Panc1 (cell line): ENCODE measurements at regions not wholly inside any gene's neighbourhood (a gene's known extent, or its start where the extent isn't known, plus 50 kb on each side); places are given as distances from the start of the nearest gene placed in this dataset.

ENCODE experiments used
- POLR2AphosphoS5 ChIP-seq: IDR thresholded peaks from 2 replicates; pipeline ENCODE4 v1.6.1; 2012; ENCODE audit warnings: mild to moderate bottlenecking, low read depth, low read length, moderate library complexity
- TCF7L2 ChIP-seq: IDR thresholded peaks from 2 replicates; pipeline ENCODE4 v1.6.1; 2011; ENCODE audit warnings: mild to moderate bottlenecking, low read depth, low read length, inconsistent platforms
- TF ChIP-seq, protein P1 (sequence below): fragments of 450-650 bp; IDR thresholded peaks from 2 replicates; pipeline ENCODE4 v1.5.1; 2017; ENCODE audit warnings: mild to moderate bottlenecking
- TF ChIP-seq, protein P2 (sequence below), 2 experiments: IDR thresholded peaks; 2 replicates each; pipeline ENCODE4 v1.6.1; 2011 to 2012; ENCODE audit warnings: low read depth in 2 of 2, control low read depth in 1 of 2, low read length in 1 of 2, mild to moderate bottlenecking in 1 of 2, moderate library complexity in 1 of 2; ENCODE audit not compliant: insufficient read depth in 1 of 2

DNA sequence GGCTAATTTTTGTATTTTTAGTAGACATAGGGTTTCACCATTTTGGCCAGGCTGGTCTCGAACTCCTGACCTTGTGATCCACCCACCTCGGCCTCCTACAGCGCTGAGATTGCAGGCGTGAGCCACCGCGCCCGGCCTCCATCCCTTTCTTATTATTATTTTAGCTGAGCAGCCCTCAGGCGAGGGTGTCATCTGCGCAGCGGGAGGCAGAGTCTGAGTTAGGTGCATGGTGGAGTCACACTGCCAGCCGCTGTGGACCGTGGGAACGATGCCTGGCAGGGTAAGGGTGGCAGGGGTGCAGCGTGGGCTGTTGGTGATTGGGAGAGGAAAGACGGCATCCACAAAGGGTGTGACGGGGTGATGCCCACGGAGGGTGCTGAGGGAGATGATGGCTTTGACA, 491.8 kb upstream of the FAT1 start:
- TF ChIP-seq, protein P1, sequence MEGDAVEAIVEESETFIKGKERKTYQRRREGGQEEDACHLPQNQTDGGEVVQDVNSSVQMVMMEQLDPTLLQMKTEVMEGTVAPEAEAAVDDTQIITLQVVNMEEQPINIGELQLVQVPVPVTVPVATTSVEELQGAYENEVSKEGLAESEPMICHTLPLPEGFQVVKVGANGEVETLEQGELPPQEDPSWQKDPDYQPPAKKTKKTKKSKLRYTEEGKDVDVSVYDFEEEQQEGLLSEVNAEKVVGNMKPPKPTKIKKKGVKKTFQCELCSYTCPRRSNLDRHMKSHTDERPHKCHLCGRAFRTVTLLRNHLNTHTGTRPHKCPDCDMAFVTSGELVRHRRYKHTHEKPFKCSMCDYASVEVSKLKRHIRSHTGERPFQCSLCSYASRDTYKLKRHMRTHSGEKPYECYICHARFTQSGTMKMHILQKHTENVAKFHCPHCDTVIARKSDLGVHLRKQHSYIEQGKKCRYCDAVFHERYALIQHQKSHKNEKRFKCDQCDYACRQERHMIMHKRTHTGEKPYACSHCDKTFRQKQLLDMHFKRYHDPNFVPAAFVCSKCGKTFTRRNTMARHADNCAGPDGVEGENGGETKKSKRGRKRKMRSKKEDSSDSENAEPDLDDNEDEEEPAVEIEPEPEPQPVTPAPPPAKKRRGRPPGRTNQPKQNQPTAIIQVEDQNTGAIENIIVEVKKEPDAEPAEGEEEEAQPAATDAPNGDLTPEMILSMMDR, result no peak
- TF ChIP-seq TCF7L2, result no peak
- TF ChIP-seq, protein P2, sequence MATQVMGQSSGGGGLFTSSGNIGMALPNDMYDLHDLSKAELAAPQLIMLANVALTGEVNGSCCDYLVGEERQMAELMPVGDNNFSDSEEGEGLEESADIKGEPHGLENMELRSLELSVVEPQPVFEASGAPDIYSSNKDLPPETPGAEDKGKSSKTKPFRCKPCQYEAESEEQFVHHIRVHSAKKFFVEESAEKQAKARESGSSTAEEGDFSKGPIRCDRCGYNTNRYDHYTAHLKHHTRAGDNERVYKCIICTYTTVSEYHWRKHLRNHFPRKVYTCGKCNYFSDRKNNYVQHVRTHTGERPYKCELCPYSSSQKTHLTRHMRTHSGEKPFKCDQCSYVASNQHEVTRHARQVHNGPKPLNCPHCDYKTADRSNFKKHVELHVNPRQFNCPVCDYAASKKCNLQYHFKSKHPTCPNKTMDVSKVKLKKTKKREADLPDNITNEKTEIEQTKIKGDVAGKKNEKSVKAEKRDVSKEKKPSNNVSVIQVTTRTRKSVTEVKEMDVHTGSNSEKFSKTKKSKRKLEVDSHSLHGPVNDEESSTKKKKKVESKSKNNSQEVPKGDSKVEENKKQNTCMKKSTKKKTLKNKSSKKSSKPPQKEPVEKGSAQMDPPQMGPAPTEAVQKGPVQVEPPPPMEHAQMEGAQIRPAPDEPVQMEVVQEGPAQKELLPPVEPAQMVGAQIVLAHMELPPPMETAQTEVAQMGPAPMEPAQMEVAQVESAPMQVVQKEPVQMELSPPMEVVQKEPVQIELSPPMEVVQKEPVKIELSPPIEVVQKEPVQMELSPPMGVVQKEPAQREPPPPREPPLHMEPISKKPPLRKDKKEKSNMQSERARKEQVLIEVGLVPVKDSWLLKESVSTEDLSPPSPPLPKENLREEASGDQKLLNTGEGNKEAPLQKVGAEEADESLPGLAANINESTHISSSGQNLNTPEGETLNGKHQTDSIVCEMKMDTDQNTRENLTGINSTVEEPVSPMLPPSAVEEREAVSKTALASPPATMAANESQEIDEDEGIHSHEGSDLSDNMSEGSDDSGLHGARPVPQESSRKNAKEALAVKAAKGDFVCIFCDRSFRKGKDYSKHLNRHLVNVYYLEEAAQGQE (IDR thresholded peaks at IDR 0.05; ENCODE audit: insufficient read depth in 1 of 2, low read depth in 2 of 2, low read length in 1 of 2), result no peak
- no peak for TF ChIP-seq POLR2AphosphoS5
